A673 (cell line): ENCODE measurements at regions not wholly inside any gene's neighbourhood (a gene's known extent, or its start where the extent isn't known, plus 50 kb on each side); places are given as distances from the start of the nearest gene placed in this dataset.

Source experiments
- BruUV-seq: library from RNA; stranded (reverse); fragments of 400-500 nt; replicated peaks from 2 replicates; lab custom pipeline; 2021; lab: Mats Ljungman, UMichigan
- CTCF ChIA-PET: fragments of 300-600 bp; sonication (Branson Sonifier 250); formaldehyde crosslinking; loops from one replicate; lab custom pipeline; 2022; ENCODE audit warnings: antibody characterized with exemption; lab: Charles Lee
- POLR2A ChIA-PET: fragments of 300-600 bp; sonication (Branson Sonifier 250); formaldehyde crosslinking; loops from one replicate; lab custom pipeline; 2022; ENCODE audit warnings: antibody characterized with exemption; ENCODE audit not compliant: low non-redundant PET; lab: Charles Lee
- DNase-seq: peaks from one replicate; pipeline ENCODE4 v3.0.0-alpha.2; 2015; ENCODE audit warnings: low spot score
- H3K27ac ChIP-seq: fragments of 200-600 bp; sonication (generic); 2 replicates; pipeline ENCODE4 v1.5.1; 2016; ENCODE audit warnings: mixed run types, low read depth, mild to moderate bottlenecking, mixed read lengths, antibody characterized with exemption, low read length; ENCODE audit not compliant: poor library complexity, severe bottlenecking
- H3K27me3 ChIP-seq: fragments of 200-600 bp; sonication (generic); replicated peaks from 2 replicates; pipeline ENCODE4 v1.6.1; 2017; ENCODE audit warnings: mixed run types, low read depth, mild to moderate bottlenecking, mixed read lengths, antibody characterized with exemption, low read length; ENCODE audit not compliant: insufficient read depth, poor library complexity
- H3K36me3 ChIP-seq: fragments of 200-600 bp; sonication (generic); 2 replicates; pipeline ENCODE4 v1.6.1; 2016; ENCODE audit warnings: mixed run types, mild to moderate bottlenecking, mixed read lengths, antibody characterized with exemption, low read length; ENCODE audit not compliant: insufficient read depth, poor library complexity, severe bottlenecking
- H3K4me1 ChIP-seq: fragments of 200-600 bp; sonication (generic); 2 replicates; pipeline ENCODE4 v1.6.1; 2017; ENCODE audit warnings: mixed run types, mild to moderate bottlenecking, mixed read lengths, antibody characterized with exemption, low read length; ENCODE audit not compliant: insufficient read depth, poor library complexity, severe bottlenecking
- H3K4me3 ChIP-seq: fragments of 200-600 bp; sonication (generic); 2 replicates; pipeline ENCODE4 v1.5.1; 2016; ENCODE audit warnings: low read depth, mixed run types, mild to moderate bottlenecking, mixed read lengths, low read length; ENCODE audit not compliant: poor library complexity, severe bottlenecking
- H3K9me3 ChIP-seq: fragments of 200-600 bp; sonication (generic); 2 replicates; pipeline ENCODE4 v1.6.1; 2016; ENCODE audit warnings: mixed run types, low read depth, mild to moderate bottlenecking, mixed read lengths, antibody characterized with exemption, low read length; ENCODE audit not compliant: poor library complexity, severe bottlenecking
- CTCF ChIP-seq: fragments of 300-800, 200-600 bp; sonication (generic); conservative IDR thresholded peaks from 2 replicates; pipeline ENCODE4 v1.5.1; 2017; ENCODE audit warnings: low read depth, mild to moderate bottlenecking, antibody characterized with exemption, low read length, moderate library complexity, mixed read lengths
- EZH2 ChIP-seq: fragments of 200-600 bp; sonication (generic); IDR thresholded peaks from 2 replicates; pipeline ENCODE4 v1.6.1; 2017; ENCODE audit warnings: borderline replicate concordance, low read depth, mild to moderate bottlenecking, mixed read lengths, antibody characterized with exemption, low read length; ENCODE audit not compliant: poor library complexity, severe bottlenecking
- intact Hi-C: fragments of 100-400 bp; cut with micrococcal nuclease; formaldehyde crosslinking; loops from one replicate; pipeline ENCODE4 v1.10.0; 2022; ENCODE audit not compliant: unreplicated experiment

- intact Hi-C loops: no loop called here
- H3K9me3 ChIP-seq: no peaks in the 10 kb centered on the region
- BruUV-seq: no TSS peak
- H3K4me1 ChIP-seq: no peaks in the 10 kb centered on the region
- DNase-seq: no peak
- POLR2A ChIA-PET: no interaction called here
- H3K27me3 ChIP-seq: peaks cover 12% of the 10 kb centered on the region
- no peak overlapping the region for H3K4me3 ChIP-seq
- no peaks in the 10 kb centered on the region for H3K36me3 ChIP-seq
- TF ChIP-seq EZH2 (no peak), CTCF (no peak)
- no peak overlapping the region for H3K27ac ChIP-seq
- CTCF ChIA-PET: interaction anchor here (0.6 kb wide), 1 partner anchor 96 kb away, joined by 4 read pairs; no protein-coding TSS in a partner anchor
Observed at GRCh38 chr10:111261081-111261615, 184.3 kb downstream of the ADRA2A start.

GRCh38 chr10:111265341-111265740 is 188.5 kb downstream of the ADRA2A start:
- BruUV-seq: no TSS peak
- ChIA-PET CTCF (no interaction called here), POLR2A (no interaction called here)
- peaks cover 37% of the 10 kb centered on the region for H3K27me3 ChIP-seq
- no peak overlapping the region for H3K27ac ChIP-seq
- DNase-seq: no peak
- no peak overlapping the region for H3K4me3 ChIP-seq
- no peaks in the 10 kb centered on the region for H3K36me3 ChIP-seq
- no peaks in the 10 kb centered on the region for H3K4me1 ChIP-seq
- H3K9me3 ChIP-seq: no peaks in the 10 kb centered on the region
- intact Hi-C loops: no loop called here
- TF ChIP-seq CTCF (no peak), EZH2 (no peak)

GRCh38 chr10:111266165-111266564 is 189.3 kb downstream of the ADRA2A start:
- H3K4me3 ChIP-seq: no peak overlapping the region
- POLR2A ChIA-PET: no interaction called here
- H3K9me3 ChIP-seq: no peaks in the 10 kb centered on the region
- TF ChIP-seq EZH2 (no peak), CTCF (no peak)
- no peaks in the 10 kb centered on the region for H3K4me1 ChIP-seq
- no peaks in the 10 kb centered on the region for H3K36me3 ChIP-seq
- peaks cover 37% of the 10 kb centered on the region for H3K27me3 ChIP-seq
- intact Hi-C loops: no loop called here
- BruUV-seq: no TSS peak
- no peak for DNase-seq
- H3K27ac ChIP-seq: no peak overlapping the region
- CTCF ChIA-PET: no interaction called here
